ENCODE measurements at regions not wholly inside any gene's neighbourhood (a gene's known extent, or its start where the extent isn't known, plus 50 kb on each side); places are given as distances from the start of the nearest gene placed in this dataset.

GRCh38 chr4:156329779-156330178 is 376.1 kb upstream of the CTSO start:
- TF ChIP-seq POLR2A (IDR thresholded peaks at IDR 0.05), result no peak
- no peak for TF ChIP-seq CTCF (IDR thresholded peaks at IDR 0.05)

Data from prostate gland (tissue), 2 donors.